ENCODE measurements at regions not wholly inside any gene's neighbourhood (a gene's known extent, or its start where the extent isn't known, plus 50 kb on each side); places are given as distances from the start of the nearest gene placed in this dataset.

- no peak for TF ChIP-seq CTCF (IDR thresholded peaks at IDR 0.05)
- no peak overlapping the region for H3K27ac ChIP-seq
- H3K27me3 ChIP-seq, result no peaks in the 10 kb centered on the region
- peaks cover 0 to 7% of the 10 kb centered on the region in 2 donors for H3K4me1 ChIP-seq
- H3K36me3 ChIP-seq, result no peaks in the 10 kb centered on the region
- H3K4me3 ChIP-seq, result no peak overlapping the region
- no peaks in the 10 kb centered on the region for H3K9me3 ChIP-seq
- intact Hi-C loops (cut with DNase I), result no loop called here
- DNase-seq (no peak), ATAC-seq (no peak)
These were observed 128.4 kb upstream of the RAG2 start for GRCh38 chr11:36726420-36726819.

GRCh38 chr11:36724742-36725385 is 126.8 kb upstream of the RAG2 start:
- no peak for DNase-seq
- intact Hi-C loops (cut with DNase I), result no loop called here
- Histone ChIP-seq H3K27me3 (no peaks in the 10 kb centered on the region), H3K27ac (no peak overlapping the region), H3K36me3 (no peaks in the 10 kb centered on the region), H3K9me3 (no peaks in the 10 kb centered on the region), H3K4me1 (peaks cover 0 to 7% of the 10 kb centered on the region in 2 donors), H3K4me3 (no peak overlapping the region)
- peak; percentile 33 for ATAC-seq
- TF ChIP-seq CTCF (IDR thresholded peaks at IDR 0.05), result no peak

- Histone ChIP-seq H3K9me3 (no peaks in the 10 kb centered on the region), H3K4me3 (no peak overlapping the region), H3K27me3 (no peaks in the 10 kb centered on the region), H3K4me1 (peaks cover 0 to 7% of the 10 kb centered on the region in 2 donors), H3K27ac (no peak overlapping the region), H3K36me3 (no peaks in the 10 kb centered on the region)
- no peak for TF ChIP-seq CTCF (IDR thresholded peaks at IDR 0.05)
- intact Hi-C loops (cut with DNase I), result no loop called here
- DNase-seq (no peak), ATAC-seq (no peak)
These were observed 124.4 kb upstream of the RAG2 start for GRCh38 chr11:36722421-36722820.

GRCh38 chr11:36719358-36720107 is 121.5 kb upstream of the RAG2 start:
- intact Hi-C loops (cut with DNase I), result no loop called here
- ATAC-seq, result no peak
- peaks cover 0 to 7% of the 10 kb centered on the region in 2 donors for H3K4me1 ChIP-seq
- H3K36me3 ChIP-seq, result no peaks in the 10 kb centered on the region
- no peaks in the 10 kb centered on the region for H3K9me3 ChIP-seq
- no peak for DNase-seq
- H3K27ac ChIP-seq, result no peak overlapping the region
- TF ChIP-seq CTCF (IDR thresholded peaks at IDR 0.05), result no peak
- H3K4me3 ChIP-seq, result no peak overlapping the region
- H3K27me3 ChIP-seq, result no peaks in the 10 kb centered on the region

- Histone ChIP-seq H3K4me1 (peaks cover 0 to 7% of the 10 kb centered on the region in 2 donors), H3K27ac (no peak overlapping the region), H3K27me3 (no peaks in the 10 kb centered on the region), H3K4me3 (no peak overlapping the region), H3K9me3 (no peaks in the 10 kb centered on the region), H3K36me3 (no peaks in the 10 kb centered on the region)
- TF ChIP-seq CTCF (IDR thresholded peaks at IDR 0.05), result no peak
- peak in 1 of 4 donors; percentile 19 for DNase-seq
- intact Hi-C loops (cut with DNase I), result no loop called here
- no peak for ATAC-seq
These were observed 120.4 kb upstream of the RAG2 start for GRCh38 chr11:36718451-36718850.
